ENCODE measurements at regions not wholly inside any gene's neighbourhood (a gene's known extent, or its start where the extent isn't known, plus 50 kb on each side); places are given as distances from the start of the nearest gene placed in this dataset.

- H3K4me3 ChIP-seq (ENCODE audit: low read depth, low read length): no peak overlapping the region
- TF ChIP-seq, protein P1, sequence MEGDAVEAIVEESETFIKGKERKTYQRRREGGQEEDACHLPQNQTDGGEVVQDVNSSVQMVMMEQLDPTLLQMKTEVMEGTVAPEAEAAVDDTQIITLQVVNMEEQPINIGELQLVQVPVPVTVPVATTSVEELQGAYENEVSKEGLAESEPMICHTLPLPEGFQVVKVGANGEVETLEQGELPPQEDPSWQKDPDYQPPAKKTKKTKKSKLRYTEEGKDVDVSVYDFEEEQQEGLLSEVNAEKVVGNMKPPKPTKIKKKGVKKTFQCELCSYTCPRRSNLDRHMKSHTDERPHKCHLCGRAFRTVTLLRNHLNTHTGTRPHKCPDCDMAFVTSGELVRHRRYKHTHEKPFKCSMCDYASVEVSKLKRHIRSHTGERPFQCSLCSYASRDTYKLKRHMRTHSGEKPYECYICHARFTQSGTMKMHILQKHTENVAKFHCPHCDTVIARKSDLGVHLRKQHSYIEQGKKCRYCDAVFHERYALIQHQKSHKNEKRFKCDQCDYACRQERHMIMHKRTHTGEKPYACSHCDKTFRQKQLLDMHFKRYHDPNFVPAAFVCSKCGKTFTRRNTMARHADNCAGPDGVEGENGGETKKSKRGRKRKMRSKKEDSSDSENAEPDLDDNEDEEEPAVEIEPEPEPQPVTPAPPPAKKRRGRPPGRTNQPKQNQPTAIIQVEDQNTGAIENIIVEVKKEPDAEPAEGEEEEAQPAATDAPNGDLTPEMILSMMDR (IDR thresholded peaks at IDR 0.05; ENCODE audit: insufficient read depth, low read length): no peak
- no peak for DNase-seq (ENCODE audit: low read depth)
These were observed 454.6 kb upstream of the CD180 start for GRCh38 chr5:67651180-67651579.

DNA sequence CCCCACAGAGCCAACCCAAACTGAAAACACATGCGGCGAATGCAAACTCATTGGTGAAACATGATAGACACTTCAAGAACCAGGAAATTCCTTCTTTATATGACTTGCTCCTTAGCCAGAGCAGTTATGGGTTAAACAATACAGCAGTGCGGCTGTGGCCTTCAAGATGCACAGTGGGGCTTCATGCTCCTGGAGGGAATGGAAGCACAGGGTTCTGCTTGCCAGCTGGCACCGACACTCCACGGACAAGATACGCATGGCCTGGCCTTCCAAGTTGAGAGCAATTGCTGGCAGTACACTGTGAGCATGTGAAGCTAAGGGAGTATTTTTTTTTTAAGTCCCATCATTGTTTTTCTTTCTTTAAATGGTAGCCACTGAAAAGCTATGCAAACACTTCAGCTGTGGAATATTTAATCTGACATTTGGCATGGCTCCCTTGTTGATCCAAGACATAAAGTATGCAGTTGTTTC lies 451.6 kb upstream of the CD180 start:
- H3K4me3 ChIP-seq (ENCODE audit: low read depth, low read length): peak overlapping the region; percentile 11
- TF ChIP-seq, protein P1 (IDR thresholded peaks at IDR 0.05; ENCODE audit: insufficient read depth, low read length): no peak
- peak; percentile 97 for DNase-seq (ENCODE audit: low read depth)

DNA sequence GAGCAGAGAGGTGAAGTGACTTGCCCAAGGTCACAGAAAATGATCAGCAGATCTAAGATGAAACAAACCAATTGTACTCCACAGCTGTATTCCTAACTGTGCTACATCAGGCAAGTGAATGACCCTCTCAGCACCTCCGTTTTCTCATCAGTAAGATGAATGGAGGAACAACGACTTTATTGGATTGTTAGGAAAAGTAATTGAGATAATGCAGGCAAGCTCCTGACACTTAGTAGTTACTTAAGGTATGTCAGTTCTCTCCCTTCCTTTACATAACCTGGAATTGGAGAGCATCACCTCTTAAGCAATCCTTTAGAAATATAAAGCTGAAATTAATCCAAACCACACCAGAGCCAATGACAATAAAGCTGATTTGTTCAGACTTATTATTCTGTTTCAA lies 451.2 kb upstream of the CD180 start:
- TF ChIP-seq, protein P1 (IDR thresholded peaks at IDR 0.05; ENCODE audit: insufficient read depth, low read length): no peak
- H3K4me3 ChIP-seq (ENCODE audit: low read depth, low read length): no peak overlapping the region
- no peak for DNase-seq (ENCODE audit: low read depth)

- TF ChIP-seq, protein P1 (IDR thresholded peaks at IDR 0.05; ENCODE audit: insufficient read depth, low read length): no peak
- no peak for DNase-seq (ENCODE audit: low read depth)
- no peak overlapping the region for H3K4me3 ChIP-seq (ENCODE audit: low read depth, low read length)
These were observed 447.8 kb upstream of the CD180 start for GRCh38 chr5:67644221-67644920.

- TF ChIP-seq, protein P1 (IDR thresholded peaks at IDR 0.05; ENCODE audit: insufficient read depth, low read length): no peak
- DNase-seq (ENCODE audit: low read depth): peak; percentile 30
- no peak overlapping the region for H3K4me3 ChIP-seq (ENCODE audit: low read depth, low read length)
These were observed 446.9 kb upstream of the CD180 start for GRCh38 chr5:67643536-67643935.

DNA sequence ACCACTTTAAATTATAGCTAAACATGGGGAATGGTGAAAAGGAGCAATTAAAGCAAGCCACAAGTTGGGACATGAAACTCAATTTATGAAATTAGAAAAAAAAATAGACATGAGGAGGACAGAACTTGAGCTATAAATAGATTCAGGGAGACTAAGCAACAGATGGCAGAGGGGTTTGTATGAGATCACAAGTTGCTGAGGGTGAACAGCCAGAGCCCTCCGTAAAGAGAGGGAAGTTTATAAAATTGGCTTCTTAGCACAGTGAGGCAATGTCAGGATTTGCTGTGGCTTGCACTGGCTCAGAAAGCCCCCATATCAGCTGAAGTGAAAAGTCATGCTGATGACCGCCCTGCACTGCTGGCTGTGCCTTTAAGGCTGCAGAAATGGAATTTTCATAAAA lies 443.4 kb upstream of the CD180 start:
- DNase-seq (ENCODE audit: low read depth): no peak
- TF ChIP-seq, protein P1 (IDR thresholded peaks at IDR 0.05; ENCODE audit: insufficient read depth, low read length): no peak
- no peak overlapping the region for H3K4me3 ChIP-seq (ENCODE audit: low read depth, low read length)

- H3K4me3 ChIP-seq (ENCODE audit: low read depth, low read length): no peak overlapping the region
- DNase-seq (ENCODE audit: low read depth): no peak
- TF ChIP-seq, protein P1 (IDR thresholded peaks at IDR 0.05; ENCODE audit: insufficient read depth, low read length): no peak
These were observed 442.7 kb upstream of the CD180 start for GRCh38 chr5:67639313-67639712.

All from fibroblast of the aortic adventitia (primary cell).